Esophagus muscularis mucosa (tissue), 3 donors: ENCODE measurements at regions not wholly inside any gene's neighbourhood (a gene's known extent, or its start where the extent isn't known, plus 50 kb on each side); places are given as distances from the start of the nearest gene placed in this dataset.

Experiments
- CTCF ChIP-seq, 3 experiments: fragments of 200-600 bp in 2 of 3; fragments of 450-650 bp in 1 of 3; sonication (generic) in 2 of 3; IDR thresholded peaks; one replicate each; pipeline ENCODE4 v1.5.1; 2017 to 2019; ENCODE audit warnings: antibody characterized with exemption in 3 of 3, mild to moderate bottlenecking in 2 of 3, moderate library complexity in 1 of 3
- POLR2A ChIP-seq: fragments of 450-650 bp; IDR thresholded peaks from one replicate; pipeline ENCODE4 v1.6.1; 2017; ENCODE audit warnings: antibody characterized with exemption, moderate library complexity, mild to moderate bottlenecking, low read depth
- POLR2AphosphoS5 ChIP-seq, 2 donors: sonication (generic); formaldehyde crosslinking; IDR thresholded peaks; one replicate each; pipeline ENCODE4 v1.6.1; 2017; ENCODE audit warnings: antibody characterized with exemption in 2 of 2

GRCh38 chr11:96755209-96755608, 365.4 kb downstream of the JRKL start:
- no peak for TF ChIP-seq POLR2AphosphoS5 (IDR thresholded peaks at IDR 0.05)
- no peak for TF ChIP-seq CTCF (IDR thresholded peaks at IDR 0.05)
- no peak for TF ChIP-seq POLR2A
